Fibroblast of mammary gland (primary cell): ENCODE measurements at regions not wholly inside any gene's neighbourhood (a gene's known extent, or its start where the extent isn't known, plus 50 kb on each side); places are given as distances from the start of the nearest gene placed in this dataset.

ENCODE experiments used
- DNase-seq: peaks from one replicate; pipeline ENCODE4 v3.0.0-alpha.2; 2010; ENCODE audit warnings: low read depth
- H3K4me3 ChIP-seq: 2 replicates; pipeline ENCODE4 v1.5.1; 2011; ENCODE audit warnings: low read depth, mild to moderate bottlenecking, low read length, moderate library complexity; ENCODE audit not compliant: control insufficient read depth
- TF ChIP-seq, protein P1 (sequence below): conservative IDR thresholded peaks from 2 replicates; pipeline ENCODE4 v1.5.1; 2011; ENCODE audit warnings: low read depth, low read length, inconsistent platforms; ENCODE audit not compliant: control insufficient read depth, insufficient read depth

DNA sequence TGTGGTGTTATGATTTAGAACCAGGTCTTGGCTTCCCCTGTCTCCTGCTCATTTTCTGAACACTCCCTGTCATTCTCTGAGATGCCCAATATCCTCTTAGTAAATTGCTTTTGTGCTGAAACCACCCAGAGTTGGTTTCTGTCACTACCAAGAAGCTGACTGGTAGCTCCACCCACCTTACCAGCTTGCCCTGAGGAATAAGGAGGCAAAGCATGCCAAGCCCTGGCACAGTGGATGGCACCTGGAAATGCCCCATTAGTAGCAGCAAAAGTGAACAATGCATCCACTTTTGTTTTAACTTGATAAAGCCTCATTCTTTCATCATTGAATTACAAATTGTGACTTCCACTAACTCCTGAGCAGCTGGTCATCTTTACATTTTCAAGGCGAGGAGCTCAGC lies 157.7 kb downstream of the CDC5L start:
- H3K4me3 ChIP-seq, result no peak overlapping the region
- DNase-seq, result no peak
- TF ChIP-seq, protein P1, sequence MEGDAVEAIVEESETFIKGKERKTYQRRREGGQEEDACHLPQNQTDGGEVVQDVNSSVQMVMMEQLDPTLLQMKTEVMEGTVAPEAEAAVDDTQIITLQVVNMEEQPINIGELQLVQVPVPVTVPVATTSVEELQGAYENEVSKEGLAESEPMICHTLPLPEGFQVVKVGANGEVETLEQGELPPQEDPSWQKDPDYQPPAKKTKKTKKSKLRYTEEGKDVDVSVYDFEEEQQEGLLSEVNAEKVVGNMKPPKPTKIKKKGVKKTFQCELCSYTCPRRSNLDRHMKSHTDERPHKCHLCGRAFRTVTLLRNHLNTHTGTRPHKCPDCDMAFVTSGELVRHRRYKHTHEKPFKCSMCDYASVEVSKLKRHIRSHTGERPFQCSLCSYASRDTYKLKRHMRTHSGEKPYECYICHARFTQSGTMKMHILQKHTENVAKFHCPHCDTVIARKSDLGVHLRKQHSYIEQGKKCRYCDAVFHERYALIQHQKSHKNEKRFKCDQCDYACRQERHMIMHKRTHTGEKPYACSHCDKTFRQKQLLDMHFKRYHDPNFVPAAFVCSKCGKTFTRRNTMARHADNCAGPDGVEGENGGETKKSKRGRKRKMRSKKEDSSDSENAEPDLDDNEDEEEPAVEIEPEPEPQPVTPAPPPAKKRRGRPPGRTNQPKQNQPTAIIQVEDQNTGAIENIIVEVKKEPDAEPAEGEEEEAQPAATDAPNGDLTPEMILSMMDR, result no peak

- TF ChIP-seq, protein P1, result no peak
- no peak for DNase-seq
- no peak overlapping the region for H3K4me3 ChIP-seq
Observed at GRCh38 chr6:44548319-44548718, 160.8 kb downstream of the CDC5L start.

DNA sequence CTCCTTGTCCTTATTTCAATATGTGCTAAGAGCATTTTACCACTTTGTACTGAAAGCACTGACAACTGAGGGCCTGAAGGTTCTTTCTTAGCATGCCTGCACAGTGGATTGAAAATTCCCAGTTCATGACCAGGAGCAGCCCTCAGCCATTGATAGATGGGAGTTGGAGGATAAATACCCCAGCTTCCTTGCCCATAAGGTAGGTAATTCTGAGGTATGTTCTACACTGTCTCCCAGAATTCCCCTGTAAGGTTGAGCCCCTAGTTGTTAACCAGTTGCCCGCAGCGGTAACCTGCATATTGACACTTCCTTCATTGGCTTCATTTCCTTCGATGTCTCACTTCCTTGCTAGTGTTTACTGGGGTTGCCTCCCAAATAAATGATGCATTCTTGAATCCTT lies 162.0 kb downstream of the CDC5L start:
- H3K4me3 ChIP-seq, result no peak overlapping the region
- TF ChIP-seq, protein P1, result no peak
- no peak for DNase-seq

- TF ChIP-seq, protein P1, result no peak
Observed at GRCh38 chr6:44554194-44554593, 166.7 kb downstream of the CDC5L start.

GRCh38 chr6:44554861-44555260 lies 167.4 kb downstream of the CDC5L start:
- no peak for DNase-seq
- H3K4me3 ChIP-seq, result no peak overlapping the region
- TF ChIP-seq, protein P1, result no peak

More at GRCh38 chr6:44554194-44554593, 166.7 kb downstream of the CDC5L start:
- H3K4me3 ChIP-seq, result no peak overlapping the region
- DNase-seq, result no peak

GRCh38 chr6:44556046-44556445 lies 168.5 kb downstream of the CDC5L start:
- DNase-seq, result no peak
- TF ChIP-seq, protein P1, result no peak

More at GRCh38 chr6:44556046-44556445, 168.5 kb downstream of the CDC5L start:
- no peak overlapping the region for H3K4me3 ChIP-seq
